Frontal cortex (tissue), 3 donors: ENCODE measurements at regions not wholly inside any gene's neighbourhood (a gene's known extent, or its start where the extent isn't known, plus 50 kb on each side); places are given as distances from the start of the nearest gene placed in this dataset.
"Not testable (repeated sequence)": the region's sequence is repeated elsewhere in the genome, so short reads cannot be mapped to it uniquely, and the experiment has no call there.

Experiments
- DNase-seq, 2 donors: peaks; one replicate each; pipeline ENCODE4 v3.0.0; 2012; ENCODE audit warnings: low spot score in 2 of 2
- FAIRE-seq: peaks from 2 replicates; lab custom pipeline; 2012; peaks lifted over from hg19 to GRCh38; lab: Jason Lieb, UNC
- donor health status: control.
- donor health status: control.
- donor health status: control.

DNA sequence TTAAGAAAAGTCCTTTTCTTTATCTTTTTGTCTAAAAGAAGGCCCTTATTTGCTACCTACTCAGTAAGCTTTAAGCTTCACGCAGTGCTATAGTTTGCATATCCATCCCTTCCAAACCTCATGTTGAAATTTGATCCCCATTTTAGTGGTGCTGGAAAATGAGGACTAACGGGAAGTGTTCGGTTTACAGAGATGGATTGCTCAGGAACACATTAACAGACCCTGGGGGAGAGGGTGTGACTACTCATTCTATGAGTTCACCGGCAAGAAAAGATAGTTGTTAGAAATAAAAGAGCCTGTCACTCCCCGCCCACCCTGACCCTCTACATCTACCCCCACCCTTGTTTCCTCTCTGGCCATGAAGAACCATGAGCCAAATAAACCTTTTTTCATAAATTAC, 546.2 kb downstream of the MEI4 start:
- DNase-seq (no peak), FAIRE-seq (no peak)

DNA sequence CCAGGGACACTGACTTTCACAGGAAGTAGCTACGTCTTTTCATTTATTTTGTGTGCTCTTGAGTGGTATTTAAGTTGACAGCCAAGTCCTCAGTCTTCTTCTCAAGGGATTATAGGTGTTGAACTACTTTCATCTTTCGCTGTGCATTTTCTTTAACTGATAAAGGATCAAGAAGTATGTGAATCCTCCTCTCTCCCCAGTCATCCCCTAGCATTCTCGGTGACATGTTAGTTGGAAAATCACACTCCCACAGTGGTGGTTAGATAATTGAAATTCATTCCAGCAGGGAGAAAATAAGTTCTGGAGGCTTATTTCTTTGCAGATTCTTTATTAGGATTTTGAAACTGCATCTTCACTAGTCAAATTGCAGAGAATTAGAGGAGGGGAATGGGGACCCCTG, 569.4 kb downstream of the MEI4 start:
- no peak for FAIRE-seq
- DNase-seq, result no peak

DNA sequence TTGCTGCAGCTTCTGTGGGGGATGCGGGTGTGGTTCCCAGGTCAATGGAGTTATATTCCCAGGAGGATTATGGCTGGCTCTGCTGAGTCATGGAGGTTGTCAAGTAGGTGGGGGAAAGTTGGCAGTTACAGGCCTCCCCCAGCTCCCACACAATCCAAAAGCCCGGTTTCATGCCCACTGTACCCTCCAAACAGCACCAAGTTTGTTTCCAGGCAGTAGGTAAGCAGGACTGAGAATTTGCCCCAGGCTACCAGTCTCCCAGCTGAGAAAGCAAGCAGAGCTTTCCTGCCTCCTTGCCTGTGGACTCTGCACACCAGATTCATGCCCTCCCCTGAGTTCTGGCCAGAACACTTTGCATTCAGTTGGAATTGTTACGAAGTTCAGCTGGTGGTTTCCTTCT, 578.2 kb downstream of the MEI4 start:
- FAIRE-seq (no peak), DNase-seq (no peak)

DNA sequence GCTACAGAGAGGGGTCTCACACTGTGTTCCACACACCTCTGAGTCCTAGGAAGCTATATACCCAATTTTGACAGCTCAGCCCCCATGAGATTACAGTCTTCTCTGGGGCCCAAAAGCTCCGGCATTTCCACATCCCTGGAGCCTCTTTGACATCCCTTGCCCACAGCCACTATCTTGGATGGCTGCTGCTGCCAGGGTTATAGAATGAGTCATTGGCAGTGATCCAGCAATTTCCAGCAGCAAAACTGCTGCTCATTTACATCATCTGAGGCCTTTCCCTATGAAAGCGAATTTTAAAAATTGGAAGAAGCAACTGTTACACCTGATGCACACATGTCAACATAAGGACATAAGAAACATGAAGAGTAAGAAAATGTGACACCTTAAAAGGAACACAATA, 590.7 kb downstream of the MEI4 start:
- no peak for FAIRE-seq
- DNase-seq, result no peak

DNA sequence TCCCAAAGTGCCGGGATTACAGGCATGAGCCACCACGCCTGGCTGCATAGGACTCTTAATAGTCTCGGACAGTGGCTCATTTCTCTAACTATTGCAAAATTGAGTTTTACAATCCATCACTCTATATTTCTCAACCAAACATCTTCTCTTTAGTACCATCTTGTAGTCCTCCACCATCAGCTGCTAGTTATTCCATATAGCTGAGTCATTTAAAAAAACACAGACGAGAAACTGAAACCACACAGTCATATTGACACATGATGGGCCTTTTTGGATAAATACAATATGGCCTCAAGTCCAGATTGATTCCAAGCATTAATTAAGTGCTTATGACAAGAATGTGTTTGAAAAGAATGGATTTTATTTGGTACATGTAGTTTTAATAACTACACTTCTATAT, 599.1 kb downstream of the MEI4 start:
- DNase-seq, result no peak

DNA sequence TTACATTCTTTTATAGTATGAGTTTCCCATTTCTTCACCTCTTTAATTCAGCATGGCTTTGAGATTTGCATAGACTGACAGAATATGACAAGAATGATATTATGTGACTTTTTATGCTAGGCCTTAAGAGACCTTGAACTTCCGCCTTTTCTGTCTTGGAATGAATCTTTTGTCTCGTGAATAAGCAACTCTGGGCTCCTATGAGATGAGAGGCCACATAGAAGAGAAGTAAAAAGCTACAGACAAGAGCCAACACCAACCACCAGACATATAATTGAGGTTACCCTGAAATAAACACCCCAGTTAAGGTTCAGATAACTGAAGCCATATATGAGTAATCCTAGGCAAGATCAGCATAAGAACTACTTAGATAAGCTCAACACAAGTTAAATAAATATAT, 600.8 kb downstream of the MEI4 start:
- DNase-seq, result no peak
- no peak for FAIRE-seq

More for the DNA sequence above, 599.1 kb downstream of the MEI4 start:
- FAIRE-seq, result no peak

DNA sequence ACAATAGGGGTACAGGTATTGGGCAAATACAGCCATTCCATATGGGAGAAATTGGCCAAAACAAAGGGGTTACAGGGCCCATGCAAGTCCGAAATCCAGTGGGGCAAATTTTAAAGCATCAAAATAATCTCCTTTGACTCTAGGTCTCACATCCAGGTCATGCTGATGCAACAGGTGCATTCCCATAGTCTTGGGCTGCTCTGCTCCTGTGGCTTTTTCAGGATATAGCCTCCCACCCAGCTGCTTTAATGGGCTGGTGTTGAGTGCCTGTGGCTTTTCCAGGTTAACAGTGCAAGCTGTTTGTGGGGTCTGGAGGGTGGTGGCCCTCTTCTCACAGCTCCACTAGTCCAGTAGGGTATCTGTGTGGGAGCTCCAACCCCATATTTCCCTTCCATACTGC, 607.1 kb downstream of the MEI4 start:
- FAIRE-seq, result no peak
- no peak for DNase-seq

DNA sequence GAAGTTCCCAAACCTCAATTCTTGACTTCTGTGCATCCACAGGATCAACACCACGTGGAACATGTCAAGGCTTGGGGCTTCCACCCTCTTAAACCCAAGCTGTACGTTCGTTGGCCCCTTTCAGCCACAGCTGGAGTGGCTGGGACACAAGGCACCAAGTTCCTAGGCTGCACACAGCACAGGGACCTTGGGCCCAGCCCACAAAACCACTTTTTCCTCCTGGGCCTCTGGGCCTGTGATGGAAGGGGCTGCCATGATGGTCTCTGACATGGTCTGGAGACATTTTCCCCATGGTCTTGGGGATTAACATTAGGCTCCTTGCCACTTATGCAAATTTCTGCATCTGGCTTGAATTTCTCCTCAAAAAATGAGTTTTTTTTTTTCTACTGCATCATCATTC, 606.9 kb upstream of the IRAK1BP1 start:
- FAIRE-seq, DNase-seq: not testable (repeated sequence)

DNA sequence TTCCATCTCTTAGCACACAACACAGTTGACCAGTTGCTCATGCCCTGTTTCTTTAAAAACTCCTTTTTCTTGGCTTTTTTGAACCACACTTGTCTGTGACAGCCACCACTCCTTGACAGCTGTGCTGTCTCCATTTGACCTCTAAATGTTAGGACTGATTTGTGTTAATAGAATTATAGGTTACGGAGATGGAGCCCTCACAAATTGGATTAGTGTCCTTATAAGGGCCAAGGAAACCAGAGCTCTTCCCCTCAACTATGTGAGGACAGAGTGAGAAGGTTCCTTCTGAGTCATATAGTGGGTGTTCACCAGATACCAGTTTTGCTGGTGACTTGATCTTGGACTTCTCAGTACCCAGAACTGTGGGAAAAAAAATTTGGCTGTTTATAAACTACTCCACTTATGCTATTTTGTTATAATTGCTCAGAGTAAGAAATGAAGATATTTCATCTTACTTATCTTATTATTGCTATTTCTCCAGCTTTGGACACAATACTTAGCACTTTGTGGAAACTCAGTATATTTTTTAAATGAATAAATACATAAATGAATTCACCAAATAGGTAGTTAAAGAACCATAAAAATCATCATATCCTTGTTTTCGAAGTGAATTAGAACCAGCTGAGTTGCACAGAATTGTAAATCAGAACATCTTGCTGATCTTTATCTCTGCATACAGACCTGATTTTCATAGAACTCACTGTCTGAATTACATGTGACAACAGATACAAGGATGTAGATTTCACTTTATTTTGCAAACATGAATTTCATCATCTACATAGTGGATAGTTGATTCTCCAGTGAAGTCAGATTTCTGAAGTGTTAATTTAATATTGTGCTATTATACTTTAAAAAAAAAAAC, 598.5 kb upstream of the IRAK1BP1 start:
- DNase-seq (no peak), FAIRE-seq (no peak)

DNA sequence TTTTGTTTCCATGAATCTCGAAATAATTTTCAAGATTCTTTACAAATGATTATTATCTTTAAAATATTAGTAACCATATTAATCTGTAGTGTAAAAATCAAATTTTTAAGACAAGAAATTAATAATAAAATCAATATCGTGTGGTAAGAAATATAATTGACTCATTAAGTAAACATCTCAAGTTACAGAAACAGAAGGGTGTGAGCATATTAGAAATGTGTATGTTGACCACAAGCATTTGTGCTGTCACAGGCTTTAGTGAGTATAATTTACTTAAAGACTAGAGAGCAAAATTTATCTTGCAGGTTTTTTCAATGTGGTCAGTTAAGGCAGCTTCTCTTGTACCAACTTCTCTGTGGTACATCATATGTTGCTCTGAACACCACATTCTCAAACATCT, 566.5 kb upstream of the IRAK1BP1 start:
- no peak for FAIRE-seq
- no peak for DNase-seq

DNA sequence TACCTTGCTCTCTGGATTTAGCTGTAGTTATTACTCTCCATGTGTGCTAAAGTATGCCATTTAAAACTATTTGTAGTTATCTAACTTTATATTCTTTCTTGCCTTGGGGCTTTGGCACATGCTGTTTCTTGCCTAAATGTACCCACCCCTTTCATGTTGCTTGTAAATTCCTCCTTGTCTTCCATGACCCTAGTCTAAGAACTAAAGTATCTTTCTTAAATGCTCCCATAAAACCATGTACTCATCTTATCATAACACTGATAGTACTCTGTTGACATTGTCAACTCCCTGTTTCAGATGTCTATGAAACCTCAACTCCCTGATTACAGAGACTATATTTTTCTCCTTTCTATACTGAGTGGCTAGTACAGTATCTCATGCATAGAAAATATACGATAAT, 564.9 kb upstream of the IRAK1BP1 start:
- DNase-seq (no peak), FAIRE-seq (no peak)

DNA sequence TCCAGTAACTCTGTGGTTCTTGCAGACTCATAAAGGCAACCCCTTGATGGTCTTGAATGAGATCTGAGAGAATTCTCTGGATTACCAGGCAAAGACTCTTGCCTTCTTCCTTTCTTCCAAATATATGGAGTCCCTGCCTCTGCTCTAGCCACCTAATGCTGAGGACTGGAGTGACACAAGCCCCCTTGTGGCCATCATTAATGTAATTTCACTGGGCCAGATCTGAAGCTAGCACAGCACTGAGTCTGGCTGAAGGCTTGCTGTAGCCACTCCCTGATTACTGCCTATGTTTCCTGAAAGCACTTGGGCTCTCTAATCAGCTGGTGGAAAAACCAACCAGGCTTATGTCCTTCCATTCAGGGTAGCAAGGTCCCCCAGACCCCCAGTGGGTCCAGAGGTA, 559.3 kb upstream of the IRAK1BP1 start:
- DNase-seq, result no peak
- FAIRE-seq, result no peak

DNA sequence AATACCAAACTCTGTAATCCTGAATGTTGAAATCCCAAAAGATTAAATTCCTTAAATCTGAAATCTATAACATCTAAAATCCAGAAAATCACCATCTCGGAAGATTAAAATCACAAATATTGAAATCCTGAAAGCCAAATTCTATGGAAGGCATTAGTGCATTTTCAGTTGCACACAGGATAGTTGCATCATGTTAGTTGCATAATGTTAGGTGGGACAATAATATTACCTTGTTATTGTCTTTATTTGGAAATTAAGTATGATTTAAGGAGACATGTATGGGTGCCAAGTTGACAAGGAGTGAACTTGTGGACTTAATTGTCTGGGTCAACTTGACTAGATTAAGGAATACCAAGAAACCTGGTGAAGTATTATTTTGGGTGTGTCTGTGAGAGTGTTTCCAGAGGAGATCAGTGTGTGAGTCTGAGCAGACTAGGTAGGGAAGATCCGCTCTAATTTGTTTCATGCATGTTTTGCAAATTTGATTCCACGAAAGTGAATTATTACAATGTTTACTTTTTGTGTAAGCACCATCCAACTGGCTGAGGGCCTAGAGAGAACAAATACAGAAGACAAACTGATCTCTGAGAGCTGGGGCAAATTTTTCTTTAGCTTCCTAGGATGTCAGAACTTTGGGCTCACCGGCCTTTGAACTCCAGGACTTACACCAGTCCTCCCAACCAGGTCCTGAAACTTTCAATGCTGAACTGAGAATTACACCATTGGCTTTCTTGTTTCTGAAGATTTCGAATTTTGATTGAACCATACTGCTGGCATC, 545.1 kb upstream of the IRAK1BP1 start:
- DNase-seq, result no peak
- FAIRE-seq, result no peak

DNA sequence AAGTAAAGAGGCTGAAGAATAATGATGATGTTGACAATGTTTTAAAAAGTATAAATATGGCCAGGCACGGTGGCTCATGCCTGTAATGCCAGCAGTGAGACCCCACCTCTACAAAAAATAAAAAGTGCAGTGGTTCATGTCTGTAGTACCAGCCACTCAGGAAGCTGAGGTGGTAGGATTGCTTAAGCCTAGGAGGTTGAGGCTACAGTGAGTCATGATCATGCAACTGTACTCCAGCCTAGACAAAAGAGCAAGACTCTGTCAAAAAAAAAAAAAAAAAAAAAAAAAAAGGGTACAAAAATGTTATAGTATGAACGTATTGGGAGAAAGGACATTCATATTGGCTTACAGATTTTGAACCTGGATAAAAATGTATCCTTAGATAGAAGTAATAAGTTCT, 543.1 kb upstream of the IRAK1BP1 start:
- FAIRE-seq (no peak), DNase-seq (no peak)

DNA sequence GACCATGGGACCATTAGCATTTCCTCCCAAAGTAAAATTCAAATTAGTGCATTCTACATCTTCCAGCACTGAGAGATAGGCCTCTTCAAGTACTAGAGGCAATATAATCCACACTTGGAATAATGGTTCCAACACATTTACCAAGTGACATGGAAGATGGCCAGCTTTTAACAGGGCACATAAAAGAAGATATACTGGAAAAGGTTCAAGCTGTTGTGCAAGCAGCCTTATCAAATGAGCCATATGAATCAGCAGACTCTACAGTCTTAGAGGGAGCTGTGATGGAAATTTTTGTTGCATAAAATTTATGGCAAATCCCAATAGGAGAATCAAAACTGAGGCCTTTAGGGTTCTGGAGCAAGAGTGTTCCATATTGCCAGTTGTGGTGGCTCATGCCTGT, 526.6 kb upstream of the IRAK1BP1 start:
- no peak for FAIRE-seq
- no peak for DNase-seq

DNA sequence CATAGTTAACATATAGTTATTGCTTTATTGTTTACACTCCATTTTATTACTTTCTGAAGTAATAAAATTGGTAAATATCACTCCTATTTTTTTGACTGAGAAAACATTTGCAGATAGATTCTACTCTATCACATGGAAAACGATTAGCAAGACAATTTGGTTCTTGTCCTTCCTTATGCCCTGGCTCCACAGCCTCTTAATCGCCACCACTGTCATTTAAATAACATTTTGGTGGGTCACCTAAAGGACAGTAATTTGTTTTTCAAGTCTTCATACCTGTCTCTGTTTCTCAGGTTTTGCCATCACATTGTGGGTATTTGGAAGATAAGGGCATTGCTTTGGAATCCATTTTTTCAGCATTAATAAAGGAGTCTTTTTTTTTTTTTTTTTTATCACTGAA, 521.5 kb upstream of the IRAK1BP1 start:
- DNase-seq, result no peak
- no peak for FAIRE-seq

DNA sequence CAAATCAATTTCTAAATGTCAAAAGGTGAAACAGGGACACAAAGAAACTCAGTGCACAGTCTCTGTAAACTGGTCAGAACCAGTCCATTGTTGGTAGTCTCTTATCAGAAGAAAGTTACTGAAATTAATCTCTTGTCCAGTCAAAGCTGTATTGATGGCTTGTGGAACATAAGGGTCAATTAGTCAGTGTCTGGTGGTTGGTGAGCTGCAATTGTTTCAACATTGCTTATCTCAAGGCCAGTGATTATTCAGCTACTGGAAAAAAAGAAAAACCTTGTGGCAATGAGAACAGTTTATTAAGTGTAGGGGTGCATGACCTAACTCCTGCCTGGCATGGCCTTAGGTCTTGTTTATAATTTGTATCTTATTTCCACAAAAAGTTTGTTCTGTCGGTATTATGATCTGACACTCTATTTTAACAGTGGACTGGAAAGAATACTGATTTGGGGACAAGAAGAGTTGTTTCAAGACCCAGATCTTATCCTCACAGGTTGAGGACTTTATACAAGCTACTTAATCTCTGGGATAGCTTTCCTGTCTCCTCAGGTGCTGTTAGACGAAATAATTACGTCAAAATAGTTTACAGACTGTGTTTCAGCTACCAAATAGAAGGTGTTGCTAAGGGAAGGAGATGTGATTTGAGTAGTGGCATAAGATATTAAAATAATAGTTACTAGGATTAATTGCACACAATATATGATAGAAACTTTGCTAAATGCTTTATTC, 520.0 kb upstream of the IRAK1BP1 start:
- FAIRE-seq, result no peak

DNA sequence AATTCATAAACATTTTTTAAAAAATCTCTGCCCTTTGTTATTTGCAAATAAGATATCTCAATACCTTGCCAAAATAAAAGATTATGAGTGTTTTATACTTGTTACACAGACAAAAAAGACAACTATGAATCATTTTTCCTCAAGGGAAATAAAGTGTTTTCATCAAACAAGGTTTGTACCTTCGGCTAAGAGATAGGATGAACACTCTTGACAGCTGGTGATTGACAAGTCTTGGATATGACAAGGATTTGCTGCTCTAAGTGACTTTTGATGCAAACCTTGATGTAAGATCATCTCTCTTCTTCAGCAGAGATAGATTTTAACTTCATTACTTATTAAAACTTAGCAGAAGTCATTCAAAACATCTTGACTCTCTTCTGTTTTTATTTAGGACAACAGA, 514.3 kb upstream of the IRAK1BP1 start:
- DNase-seq, result no peak
- FAIRE-seq, result no peak

More for the DNA sequence above, 520.0 kb upstream of the IRAK1BP1 start:
- DNase-seq, result no peak

DNA sequence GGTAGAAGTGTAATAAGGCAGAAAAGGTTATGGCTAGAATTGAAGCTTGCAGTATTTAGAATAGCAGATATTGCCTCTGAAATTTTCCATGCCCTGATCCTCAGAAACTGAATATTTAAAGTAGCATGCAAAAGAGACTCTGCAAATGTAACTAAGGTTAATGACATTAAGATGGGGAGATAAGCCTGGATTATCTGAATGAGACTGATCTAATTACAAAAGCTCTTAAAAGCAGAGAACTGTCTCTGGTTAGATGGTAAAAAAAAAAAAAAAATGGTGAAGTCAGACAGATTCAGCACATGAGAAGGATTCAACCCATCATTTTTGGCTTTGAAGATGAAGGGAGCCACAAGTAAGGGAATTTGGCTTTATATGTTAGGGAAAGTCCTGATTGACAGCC, 503.7 kb upstream of the IRAK1BP1 start:
- no peak for FAIRE-seq

DNA sequence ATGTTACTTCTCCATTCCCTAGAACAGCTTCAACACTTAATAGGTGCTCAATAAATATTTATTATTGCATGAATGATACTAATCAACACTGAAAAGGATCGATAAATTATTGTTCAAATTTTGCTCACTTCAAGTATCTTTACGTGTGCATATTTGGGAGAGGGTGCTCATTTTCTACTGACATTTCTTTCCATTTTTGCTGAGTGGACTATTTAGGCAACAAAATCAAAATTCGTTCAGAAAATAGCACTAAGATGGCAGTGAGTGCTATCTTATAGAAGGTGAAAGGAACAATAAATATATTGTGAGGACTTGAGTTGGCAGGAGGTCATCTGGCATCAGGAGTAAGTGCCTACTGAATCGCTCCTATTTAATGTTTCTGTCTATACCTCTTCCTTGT, 501.9 kb upstream of the IRAK1BP1 start:
- no peak for DNase-seq
- no peak for FAIRE-seq

More for the DNA sequence above, 503.7 kb upstream of the IRAK1BP1 start:
- no peak for DNase-seq

DNA sequence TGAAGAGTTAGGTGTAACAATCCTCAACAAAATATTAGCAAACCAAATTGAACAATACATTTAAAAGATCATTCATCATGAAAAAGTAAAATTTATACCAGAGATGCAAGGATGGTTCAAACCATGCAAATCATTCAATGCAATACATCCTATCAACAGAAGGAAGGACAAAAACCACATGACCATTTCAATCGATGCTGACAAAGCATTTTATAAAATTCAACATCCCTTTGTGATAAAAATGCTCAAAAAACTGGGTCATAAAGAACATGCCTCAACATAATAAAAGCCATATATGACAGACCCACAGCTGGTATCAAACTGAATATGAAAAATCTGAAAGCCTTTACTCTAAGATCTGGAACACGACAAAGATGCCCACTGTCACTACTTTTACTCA, 490.3 kb upstream of the IRAK1BP1 start:
- no peak for FAIRE-seq
- DNase-seq, result no peak
